Hepatocyte (in vitro differentiated cells): ENCODE measurements at regions not wholly inside any gene's neighbourhood (a gene's known extent, or its start where the extent isn't known, plus 50 kb on each side); places are given as distances from the start of the nearest gene placed in this dataset.

ENCODE experiments used
- DNase-seq: peaks from one replicate; pipeline ENCODE4 v3.0.0-alpha.2; 2016; ENCODE audit warnings: low spot score
- H2AFZ ChIP-seq: fragments of 200-600 bp; sonication (generic); 2 replicates; pipeline ENCODE4 v1.6.0; 2016; ENCODE audit warnings: antibody characterized with exemption, mild to moderate bottlenecking
- H3K27ac ChIP-seq: fragments of 200-600 bp; sonication (generic); 2 replicates; pipeline ENCODE4 v1.5.1; 2016; ENCODE audit warnings: mild to moderate bottlenecking
- H3K27me3 ChIP-seq: fragments of 200-600 bp; sonication (generic); 2 replicates; pipeline ENCODE4 v1.6.1; 2016
- H3K36me3 ChIP-seq: fragments of 200-600 bp; sonication (generic); replicated peaks from 2 replicates; pipeline ENCODE4 v1.5.1; 2016; ENCODE audit warnings: low read depth; ENCODE audit not compliant: insufficient read depth
- H3K4me1 ChIP-seq: fragments of 200-600 bp; sonication (generic); 2 replicates; pipeline ENCODE4 v1.5.1; 2016; ENCODE audit warnings: mild to moderate bottlenecking, moderate library complexity; ENCODE audit not compliant: insufficient read depth
- H3K4me2 ChIP-seq: fragments of 200-600 bp; sonication (generic); 2 replicates; pipeline ENCODE4 v1.6.0; 2016
- H3K4me3 ChIP-seq: fragments of 200-600 bp; sonication (generic); 2 replicates; pipeline ENCODE4 v1.5.1; 2016; ENCODE audit warnings: mild to moderate bottlenecking
- H3K79me2 ChIP-seq: fragments of 200-600 bp; sonication (generic); 2 replicates; pipeline ENCODE4 v1.6.0; 2017; ENCODE audit warnings: mild to moderate bottlenecking
- H3K9me2 ChIP-seq: fragments of 200-600 bp; sonication (generic); replicated peaks from 2 replicates; pipeline ENCODE4 v1.6.0; 2017; ENCODE audit warnings: mild to moderate bottlenecking; ENCODE audit not compliant: insufficient read depth
- H3K9me3 ChIP-seq: fragments of 200-600 bp; sonication (generic); 2 replicates; pipeline ENCODE4 v1.5.1; 2016; ENCODE audit warnings: low read depth, mild to moderate bottlenecking
- H4K20me1 ChIP-seq: fragments of 200-600 bp; sonication (generic); 2 replicates; pipeline ENCODE4 v1.6.0; 2016; ENCODE audit warnings: mild to moderate bottlenecking; ENCODE audit not compliant: insufficient read depth, poor library complexity, severe bottlenecking
- CTCF ChIP-seq: fragments of 200-600 bp; sonication (generic); IDR thresholded peaks from 2 replicates; pipeline ENCODE4 v1.5.1; 2016; ENCODE audit warnings: antibody characterized with exemption, mild to moderate bottlenecking; ENCODE audit not compliant: poor library complexity
- EZH2 ChIP-seq: fragments of 200-600 bp; sonication (generic); IDR thresholded peaks from 2 replicates; pipeline ENCODE4 v1.6.1; 2016; ENCODE audit warnings: antibody characterized with exemption, mild to moderate bottlenecking, borderline replicate concordance
- EZH2phosphoT487 ChIP-seq: fragments of 200-600 bp; sonication (generic); IDR thresholded peaks from one replicate; pipeline ENCODE4 v1.6.1; 2018; ENCODE audit warnings: antibody characterized with exemption, mild to moderate bottlenecking, low read depth, moderate library complexity; ENCODE audit not compliant: unreplicated experiment, severe bottlenecking
- WGBS: methylation state at CpG from one replicate; pipeline ENCODE4 v1.1.6; 2016; ENCODE audit warnings: low lambda C conversion rate; ENCODE audit errors: missing lambda C conversion rate; 5-methylcytosine and 5-hydroxymethylcytosine counted together

GRCh38 chr2:103512442-103512841, 750.6 kb downstream of the TMEM182 start:
- no peaks in the 10 kb centered on the region for H3K4me1 ChIP-seq
- DNase-seq = no peak
- H4K20me1 ChIP-seq = no peaks in the 10 kb centered on the region
- H3K9me3 ChIP-seq = no peaks in the 10 kb centered on the region
- no peaks in the 10 kb centered on the region for H3K9me2 ChIP-seq
- H3K79me2 ChIP-seq = no peaks in the 10 kb centered on the region
- no peak overlapping the region for H2AFZ ChIP-seq
- H3K36me3 ChIP-seq = no peaks in the 10 kb centered on the region
- no peak overlapping the region for H3K4me2 ChIP-seq
- H3K27me3 ChIP-seq = no peaks in the 10 kb centered on the region
- H3K4me3 ChIP-seq = no peak overlapping the region
- H3K27ac ChIP-seq = no peak overlapping the region
- TF ChIP-seq CTCF = no peak
- TF ChIP-seq EZH2phosphoT487 = no peak
- no peak for TF ChIP-seq EZH2

GRCh38 chr2:103520547-103520946, 758.7 kb downstream of the TMEM182 start:
- no peaks in the 10 kb centered on the region for H3K79me2 ChIP-seq
- no peak overlapping the region for H3K27ac ChIP-seq
- H3K9me2 ChIP-seq = no peaks in the 10 kb centered on the region
- no peaks in the 10 kb centered on the region for H3K27me3 ChIP-seq
- H4K20me1 ChIP-seq = no peaks in the 10 kb centered on the region
- H2AFZ ChIP-seq = no peak overlapping the region
- TF ChIP-seq EZH2 (no peak), CTCF (no peak), EZH2phosphoT487 (no peak)
- no peak for DNase-seq
- no peaks in the 10 kb centered on the region for H3K4me1 ChIP-seq
- H3K36me3 ChIP-seq = no peaks in the 10 kb centered on the region
- H3K9me3 ChIP-seq = no peaks in the 10 kb centered on the region
- no peak overlapping the region for H3K4me2 ChIP-seq
- no peak overlapping the region for H3K4me3 ChIP-seq
- WGBS = 87% methylated on average over 1 of the region's 1 CpG

GRCh38 chr2:103525756-103526155, 763.9 kb downstream of the TMEM182 start:
- Histone ChIP-seq H3K4me3 (no peak overlapping the region), H3K27me3 (no peaks in the 10 kb centered on the region), H3K4me1 (no peaks in the 10 kb centered on the region), H3K79me2 (no peaks in the 10 kb centered on the region), H3K27ac (no peak overlapping the region), H3K9me2 (no peaks in the 10 kb centered on the region), H3K36me3 (no peaks in the 10 kb centered on the region), H3K4me2 (no peak overlapping the region), H2AFZ (no peak overlapping the region), H4K20me1 (no peaks in the 10 kb centered on the region), H3K9me3 (no peaks in the 10 kb centered on the region)
- DNase-seq = no peak
- WGBS = 86% methylated on average over 2 of the region's 2 CpGs
- TF ChIP-seq EZH2phosphoT487 (no peak), EZH2 (no peak), CTCF (no peak)

GRCh38 chr2:103526757-103527156, 764.9 kb downstream of the TMEM182 start:
- no peaks in the 10 kb centered on the region for H3K4me1 ChIP-seq
- no peaks in the 10 kb centered on the region for H3K27me3 ChIP-seq
- DNase-seq = no peak
- H3K36me3 ChIP-seq = no peaks in the 10 kb centered on the region
- H3K27ac ChIP-seq = no peak overlapping the region
- WGBS = 90% methylated on average over 9 of the region's 9 CpGs
- no peaks in the 10 kb centered on the region for H3K79me2 ChIP-seq
- TF ChIP-seq EZH2 (no peak), CTCF (no peak), EZH2phosphoT487 (no peak)
- H3K4me2 ChIP-seq = no peak overlapping the region
- H4K20me1 ChIP-seq = no peaks in the 10 kb centered on the region
- no peak overlapping the region for H2AFZ ChIP-seq
- H3K4me3 ChIP-seq = no peak overlapping the region
- no peaks in the 10 kb centered on the region for H3K9me3 ChIP-seq
- no peaks in the 10 kb centered on the region for H3K9me2 ChIP-seq
